HL-60/S4 (cell line): ENCODE measurements at regions not wholly inside any gene's neighbourhood (a gene's known extent, or its start where the extent isn't known, plus 50 kb on each side); places are given as distances from the start of the nearest gene placed in this dataset.
"Not testable (repeated sequence)": the region's sequence is repeated elsewhere in the genome, so short reads cannot be mapped to it uniquely, and the experiment has no call there.

ENCODE experiments used
- in situ Hi-C: fragments of 300-500 bp; cut with MboI; formaldehyde crosslinking; loops from 2 replicates; pipeline ENCODE4 v1.14.3; 2022; ENCODE audit warnings: low sequenced_read_pairs

- in situ Hi-C loops: no loop called here
These were observed 91.3 kb upstream of the OGFRL1 start for GRCh38 chr6:71197267-71197666.

GRCh38 chr6:71197780-71198179 is 90.8 kb upstream of the OGFRL1 start:
- in situ Hi-C loops: no loop called here

- in situ Hi-C loops: no loop called here
These were observed 89.7 kb upstream of the OGFRL1 start for GRCh38 chr6:71198908-71199307.

GRCh38 chr6:71199736-71200135 is 88.9 kb upstream of the OGFRL1 start:
- in situ Hi-C loops: no loop called here

- in situ Hi-C loops: no loop called here
These were observed 85.4 kb upstream of the OGFRL1 start for GRCh38 chr6:71203206-71203605.

- in situ Hi-C loops: no loop called here
These were observed 83.9 kb upstream of the OGFRL1 start for GRCh38 chr6:71204741-71205140.

GRCh38 chr6:71205336-71205956 is 83.2 kb upstream of the OGFRL1 start:
- in situ Hi-C loops: no loop called here

GRCh38 chr6:71206089-71206488 is 82.5 kb upstream of the OGFRL1 start:
- in situ Hi-C loops: no loop called here

GRCh38 chr6:71209206-71209605 is 79.4 kb upstream of the OGFRL1 start:
- in situ Hi-C loops: no loop called here

- in situ Hi-C loops: no loop called here
These were observed 79.0 kb upstream of the OGFRL1 start for GRCh38 chr6:71209626-71210025.

- in situ Hi-C loops: no loop called here
These were observed 76.8 kb upstream of the OGFRL1 start for GRCh38 chr6:71211799-71212198.

GRCh38 chr6:71220466-71220865 is 68.1 kb upstream of the OGFRL1 start:
- in situ Hi-C loops: no loop called here

- in situ Hi-C loops: no loop called here
These were observed 65.9 kb upstream of the OGFRL1 start for GRCh38 chr6:71222671-71223070.

- in situ Hi-C loops: no loop called here
These were observed 64.6 kb upstream of the OGFRL1 start for GRCh38 chr6:71224011-71224410.

GRCh38 chr6:71226151-71226550 is 62.5 kb upstream of the OGFRL1 start:
- in situ Hi-C loops: no loop called here

- in situ Hi-C loops: no loop called here
These were observed 60.1 kb upstream of the OGFRL1 start for GRCh38 chr6:71228461-71229041.

GRCh38 chr6:71229477-71229876 is 59.1 kb upstream of the OGFRL1 start:
- in situ Hi-C loops: no loop called here

GRCh38 chr6:71232890-71233289 is 55.7 kb upstream of the OGFRL1 start:
- in situ Hi-C loops: not testable (repeated sequence)

GRCh38 chr6:71236926-71237434 is 51.6 kb upstream of the OGFRL1 start:
- in situ Hi-C loops: no loop called here

- in situ Hi-C loops: no loop called here
These were observed 50.3 kb upstream of the OGFRL1 start for GRCh38 chr6:71238351-71238750.
